ENCODE measurements at regions not wholly inside any gene's neighbourhood (a gene's known extent, or its start where the extent isn't known, plus 50 kb on each side); places are given as distances from the start of the nearest gene placed in this dataset.
"Not testable (repeated sequence)": the region's sequence is repeated elsewhere in the genome, so short reads cannot be mapped to it uniquely, and the experiment has no call there.

- DNase-seq: no peak
Observed at GRCh38 chr5:17831279-17831678, 197.0 kb downstream of the TAF11L14 start.

- DNase-seq: no peak
Observed at GRCh38 chr5:17832949-17833745, 198.9 kb downstream of the TAF11L14 start.

GRCh38 chr5:17837757-17838156 lies 203.5 kb downstream of the TAF11L14 start:
- DNase-seq: no peak

DNA sequence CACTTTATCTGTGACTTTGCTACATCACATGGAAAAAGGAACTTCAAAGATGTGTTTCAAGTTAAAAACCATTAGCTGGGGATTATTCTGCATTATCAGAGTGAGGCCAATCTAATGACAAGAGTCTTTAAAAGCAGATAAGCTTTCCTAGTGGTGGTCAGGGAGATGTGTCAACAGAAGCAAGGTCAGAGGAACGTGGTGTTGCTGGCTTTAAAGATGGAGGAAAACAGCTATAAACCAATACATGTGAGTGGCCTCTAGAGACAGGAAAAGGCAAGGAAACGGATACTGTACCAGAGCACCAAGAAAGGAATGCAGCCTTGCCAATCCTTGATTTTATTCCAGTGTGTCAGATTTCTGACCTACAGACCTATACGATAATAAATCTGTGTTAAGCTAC lies 204.2 kb downstream of the TAF11L14 start:
- no peak for DNase-seq

GRCh38 chr5:17839848-17840247 lies 205.6 kb downstream of the TAF11L14 start:
- DNase-seq: no peak

- DNase-seq: no peak
Observed at GRCh38 chr5:17846496-17846895, 212.2 kb downstream of the TAF11L14 start.

DNA sequence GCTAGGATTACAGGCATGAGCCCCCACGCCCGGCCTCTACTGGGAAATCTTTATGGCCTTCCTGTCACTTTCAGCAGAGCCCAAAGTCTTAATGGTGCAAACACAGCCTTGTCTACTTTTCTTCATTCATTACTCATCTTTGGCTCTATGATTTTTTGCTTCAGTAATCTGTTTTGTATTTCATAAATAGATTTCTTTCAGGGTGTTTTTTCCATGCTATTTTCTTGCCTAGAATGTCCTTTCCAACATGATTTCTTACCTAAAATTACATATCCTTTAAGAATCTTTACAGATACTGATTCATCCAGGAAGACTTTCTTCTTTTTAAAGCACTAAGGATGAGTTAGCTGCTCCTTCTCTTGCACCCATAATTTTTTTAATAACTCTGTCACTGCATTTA lies 213.0 kb downstream of the TAF11L14 start:
- DNase-seq: no peak

DNA sequence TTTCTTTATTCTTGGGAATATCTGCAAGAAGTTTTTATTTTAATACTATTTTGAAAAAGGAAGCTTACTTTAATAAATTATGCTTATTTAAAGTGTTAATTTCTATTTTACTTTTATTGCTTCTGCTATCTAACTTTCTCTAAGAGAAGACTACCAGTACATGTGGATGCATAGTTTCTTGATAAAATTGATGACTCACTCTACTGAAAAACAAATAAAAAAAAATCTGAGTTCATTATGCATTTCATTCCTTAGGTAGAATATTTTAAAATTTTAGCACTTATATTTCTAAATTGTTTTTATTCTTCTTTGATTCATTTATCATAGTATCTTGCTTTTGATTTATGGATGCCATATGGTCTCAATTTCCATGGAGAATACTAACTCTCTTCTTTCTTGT lies 217.9 kb downstream of the TAF11L14 start:
- DNase-seq: no peak

GRCh38 chr5:17852740-17853139 lies 218.5 kb downstream of the TAF11L14 start:
- no peak for DNase-seq

DNA sequence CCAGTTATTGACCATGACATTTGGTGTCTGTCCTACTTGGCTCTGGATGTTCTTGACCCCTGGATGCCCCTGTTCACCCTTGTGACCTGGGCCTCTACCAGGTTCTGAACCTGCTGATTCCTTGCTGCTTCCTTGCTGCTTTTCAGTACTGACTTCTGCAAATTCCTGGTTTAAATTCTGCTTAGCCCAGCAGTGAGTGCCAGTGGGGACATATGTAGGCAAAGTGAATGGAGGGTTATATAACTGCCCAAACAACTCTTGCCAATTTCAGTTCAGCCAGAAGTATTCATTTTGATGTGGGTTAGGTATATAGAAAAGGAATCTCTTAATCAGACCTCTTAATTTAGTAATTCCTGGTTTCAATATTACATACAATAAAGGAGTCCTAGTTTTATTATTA lies 220.6 kb downstream of the TAF11L14 start:
- DNase-seq: no peak

DNA sequence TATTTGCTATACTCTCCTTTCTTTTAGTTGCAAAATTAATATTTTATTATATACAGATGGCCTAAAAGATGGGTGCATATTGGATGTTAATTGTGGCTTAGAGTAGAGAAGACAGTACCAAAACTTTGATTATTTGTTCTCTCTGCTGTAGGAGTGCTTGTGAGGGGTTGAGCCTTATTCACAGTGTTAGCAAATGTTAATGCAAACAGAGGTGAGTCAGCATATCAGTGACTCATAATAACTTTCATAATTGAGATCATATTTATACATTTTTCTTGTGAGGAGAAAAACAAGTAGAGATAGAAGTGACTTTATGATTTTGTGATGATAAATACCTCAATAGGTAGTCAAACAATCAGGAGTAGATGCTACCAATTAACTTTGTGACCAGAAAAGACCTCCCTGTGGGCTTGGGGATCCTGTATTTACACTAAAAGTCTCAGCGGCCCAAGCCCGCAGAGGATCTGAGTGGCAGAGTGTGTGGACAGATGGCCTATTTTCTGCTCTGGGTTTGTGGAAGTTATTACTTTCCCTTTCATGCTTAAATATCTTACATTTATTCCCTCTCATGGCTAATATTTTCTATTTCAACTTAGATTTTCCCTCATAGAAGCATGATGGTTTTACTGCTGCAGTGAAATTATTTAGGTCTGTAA lies 226.5 kb downstream of the TAF11L14 start:
- DNase-seq: no peak

GRCh38 chr5:17864903-17865302 lies 230.6 kb downstream of the TAF11L14 start:
- DNase-seq: not testable (repeated sequence)

DNA sequence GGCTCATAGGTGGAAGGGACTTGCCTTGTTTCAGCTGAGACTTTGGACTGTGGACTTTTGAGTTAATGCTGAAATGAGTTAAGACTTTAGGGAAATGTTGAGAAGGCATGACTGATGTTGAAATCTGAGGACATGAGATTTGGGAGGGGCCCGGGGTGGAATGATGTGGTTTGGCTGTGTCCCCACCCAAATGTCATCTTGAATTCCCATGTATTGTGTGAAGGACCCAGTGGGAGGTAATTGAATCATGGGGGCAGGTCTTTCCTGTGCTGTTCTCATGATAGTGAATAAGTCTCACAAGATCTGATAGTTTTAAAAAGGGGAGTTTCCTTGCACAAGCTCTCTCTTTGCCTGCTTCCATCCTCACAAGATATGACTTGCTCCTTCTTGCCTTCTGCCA lies 231.7 kb downstream of the TAF11L14 start:
- DNase-seq: not testable (repeated sequence)

DNA sequence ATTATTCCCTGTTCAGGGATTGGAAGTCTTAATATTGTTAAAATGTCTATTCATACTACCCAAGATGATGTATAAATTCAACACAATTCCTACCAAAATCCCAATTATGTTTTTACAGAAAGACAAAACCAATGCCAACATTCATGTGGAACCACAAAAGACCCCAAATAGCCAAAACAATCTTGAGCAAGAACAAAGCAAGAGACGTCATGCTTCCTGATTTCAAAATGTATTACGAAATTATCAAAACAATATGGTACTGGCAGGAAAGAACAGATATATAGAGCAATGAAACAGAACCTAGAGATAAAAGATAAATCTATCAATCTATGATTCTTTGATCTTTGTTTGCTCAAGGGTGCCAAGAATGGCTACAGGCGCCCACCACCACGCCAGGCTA lies 237.9 kb downstream of the TAF11L14 start:
- no peak for DNase-seq

DNA sequence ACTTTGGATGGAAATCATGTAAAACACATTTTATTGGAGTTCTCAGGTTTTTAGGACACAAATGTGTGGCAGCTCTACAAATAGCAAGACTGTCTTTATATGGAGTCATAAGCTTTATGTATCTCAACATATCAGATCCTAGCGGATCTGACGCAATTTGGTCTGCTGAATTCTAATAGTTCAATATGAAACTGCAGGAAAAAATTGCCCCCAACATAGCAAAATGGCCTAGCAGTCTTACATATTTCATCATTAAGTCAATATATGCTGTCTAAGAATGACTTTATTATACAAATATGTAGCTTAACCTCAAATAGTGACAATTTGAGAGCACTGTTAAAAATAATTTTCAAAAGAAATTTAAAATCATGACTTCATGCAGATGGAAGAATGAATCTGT lies 244.3 kb downstream of the TAF11L14 start:
- no peak for DNase-seq

DNA sequence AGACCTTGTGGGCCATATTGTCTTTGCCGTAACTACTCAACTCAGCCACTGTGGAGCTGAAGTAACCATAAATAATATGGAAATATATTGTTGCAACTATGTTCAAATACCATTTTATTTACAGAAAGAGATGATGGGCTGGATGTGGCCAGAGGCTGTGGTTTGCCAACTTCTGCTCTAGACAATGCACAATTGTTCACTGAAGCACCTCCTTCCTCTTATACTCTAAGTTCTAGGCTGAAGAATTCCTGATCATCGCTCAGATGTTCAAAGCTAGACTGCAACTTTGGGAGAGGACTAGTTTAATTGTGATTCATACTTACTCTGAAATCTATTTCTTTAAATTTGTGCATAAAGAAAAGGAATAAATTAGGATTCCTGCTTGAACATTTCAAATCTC lies 245.0 kb downstream of the TAF11L14 start:
- no peak for DNase-seq

DNA sequence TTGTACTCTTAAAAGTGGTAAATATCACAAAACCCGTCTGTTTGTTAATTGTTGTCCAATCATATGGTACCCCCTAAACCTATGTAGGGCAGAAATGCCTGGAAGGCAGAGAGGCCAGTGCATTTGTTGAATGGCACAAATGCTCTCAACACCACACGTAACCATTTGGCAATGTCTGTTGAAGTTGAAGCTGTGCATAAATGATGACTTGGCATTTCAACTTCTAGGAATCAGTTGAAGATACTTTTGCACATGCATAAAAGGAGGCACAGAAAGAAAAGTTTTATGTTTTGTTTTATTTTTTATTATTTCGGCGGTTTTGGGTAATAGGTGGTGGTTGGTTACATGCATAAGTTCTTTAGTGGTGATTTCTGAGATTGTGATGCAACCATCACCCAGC lies 246.6 kb downstream of the TAF11L14 start:
- DNase-seq: no peak

- DNase-seq: no peak
Observed at GRCh38 chr5:17882760-17883488, 248.7 kb downstream of the TAF11L14 start.

- no peak for DNase-seq
Observed at GRCh38 chr5:17888155-17888554, 253.9 kb downstream of the TAF11L14 start.

- DNase-seq: no peak
Observed at GRCh38 chr5:17890501-17890900, 256.2 kb downstream of the TAF11L14 start.

- no peak for DNase-seq
Observed at GRCh38 chr5:17891881-17892280, 257.6 kb downstream of the TAF11L14 start.

DNA sequence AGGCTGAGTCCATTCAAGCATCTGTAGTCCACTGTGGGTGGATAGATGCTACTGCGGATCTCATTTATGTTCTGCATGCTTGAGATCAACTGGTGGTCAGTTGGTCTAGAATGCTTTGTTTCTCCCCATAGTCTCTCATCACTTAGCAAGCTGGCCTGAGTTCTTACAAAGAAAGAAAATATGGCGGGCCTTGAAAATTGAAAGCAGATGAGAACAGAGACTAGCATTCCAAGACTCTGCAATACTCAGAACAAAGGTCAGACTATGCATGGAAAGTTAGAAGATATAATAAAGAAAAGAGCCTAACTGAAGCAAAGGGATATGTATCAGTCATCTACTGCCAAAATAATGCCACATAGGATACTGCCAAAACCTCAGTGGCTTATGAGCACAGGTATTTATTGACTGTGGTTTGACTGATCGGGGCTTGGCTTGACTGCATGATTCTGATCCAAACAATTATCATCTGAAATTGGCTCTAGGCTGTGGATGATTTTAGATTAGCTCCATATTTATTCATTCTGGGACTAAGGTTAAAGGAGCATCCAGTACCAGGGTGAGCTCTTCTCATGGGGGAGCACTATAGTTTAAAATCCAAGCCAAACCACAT lies 258.9 kb downstream of the TAF11L14 start:
- DNase-seq: no peak

- DNase-seq: no peak
Observed at GRCh38 chr5:17895288-17896033, 261.2 kb downstream of the TAF11L14 start.
